Stimulated activated memory B cell treated with anti-CD40 and anti-IgM and Interleukin-4, amounts not matched to agents 10 μg/mL and 1 μg/mL and 100 μg/mL, for 72 hours (primary cell): ENCODE measurements at regions not wholly inside any gene's neighbourhood (a gene's known extent, or its start where the extent isn't known, plus 50 kb on each side); places are given as distances from the start of the nearest gene placed in this dataset.

Source experiments
- ATAC-seq: fragments of 150-1000 bp; cut with Tn5 transposase; 2 replicates; pipeline ENCODE4 v1.10.0; 2021
- H3K27ac Mint-ChIP-seq: one replicate; pipeline ENCODE4 v1.8.0; 2022; ENCODE audit warnings: mild to moderate bottlenecking, mixed read lengths
- H3K27me3 Mint-ChIP-seq: one replicate; pipeline ENCODE4 v1.8.0; 2022; ENCODE audit warnings: mixed read lengths
- H3K36me3 Mint-ChIP-seq: one replicate; pipeline ENCODE4 v1.8.0; 2022; ENCODE audit warnings: mixed read lengths
- H3K4me1 Mint-ChIP-seq: one replicate; pipeline ENCODE4 v1.8.0; 2022; ENCODE audit warnings: mixed read lengths
- H3K4me3 Mint-ChIP-seq: one replicate; pipeline ENCODE4 v1.8.0; 2022; ENCODE audit warnings: mild to moderate bottlenecking, moderate library complexity, mixed read lengths
- H3K9me3 Mint-ChIP-seq: one replicate; pipeline ENCODE4 v1.8.0; 2022; ENCODE audit warnings: mixed read lengths

GRCh38 chr9:73539881-73540390 lies 388.3 kb downstream of the ANXA1 start:
- no peaks in the 10 kb centered on the region for H3K9me3 Mint-ChIP-seq
- no peaks in the 10 kb centered on the region for H3K4me1 Mint-ChIP-seq
- no peak overlapping the region for H3K4me3 Mint-ChIP-seq
- no peak for ATAC-seq
- H3K36me3 Mint-ChIP-seq, result no peaks in the 10 kb centered on the region
- no peaks in the 10 kb centered on the region for H3K27me3 Mint-ChIP-seq
- H3K27ac Mint-ChIP-seq, result no peak overlapping the region

GRCh38 chr9:73541923-73542322 lies 390.3 kb downstream of the ANXA1 start:
- H3K4me3 Mint-ChIP-seq, result no peak overlapping the region
- no peaks in the 10 kb centered on the region for H3K36me3 Mint-ChIP-seq
- no peak overlapping the region for H3K27ac Mint-ChIP-seq
- H3K4me1 Mint-ChIP-seq, result no peaks in the 10 kb centered on the region
- peaks cover 3% of the 10 kb centered on the region for H3K9me3 Mint-ChIP-seq
- no peaks in the 10 kb centered on the region for H3K27me3 Mint-ChIP-seq
- ATAC-seq, result no peak

- no peak for ATAC-seq
- Mint-ChIP-seq H3K27me3 (no peaks in the 10 kb centered on the region), H3K4me1 (no peaks in the 10 kb centered on the region), H3K9me3 (peaks cover 3% of the 10 kb centered on the region), H3K27ac (no peak overlapping the region), H3K4me3 (no peak overlapping the region), H3K36me3 (no peaks in the 10 kb centered on the region)
Measured at GRCh38 chr9:73543727-73544126, 392.1 kb downstream of the ANXA1 start.

GRCh38 chr9:73548201-73548600 lies 396.5 kb downstream of the ANXA1 start:
- H3K27ac Mint-ChIP-seq, result no peak overlapping the region
- peaks cover 3% of the 10 kb centered on the region for H3K9me3 Mint-ChIP-seq
- ATAC-seq, result no peak
- no peak overlapping the region for H3K4me3 Mint-ChIP-seq
- H3K4me1 Mint-ChIP-seq, result no peaks in the 10 kb centered on the region
- no peaks in the 10 kb centered on the region for H3K36me3 Mint-ChIP-seq
- no peaks in the 10 kb centered on the region for H3K27me3 Mint-ChIP-seq

GRCh38 chr9:73549991-73550390 lies 398.3 kb downstream of the ANXA1 start:
- Mint-ChIP-seq H3K27me3 (no peaks in the 10 kb centered on the region), H3K4me3 (no peak overlapping the region), H3K27ac (no peak overlapping the region), H3K36me3 (no peaks in the 10 kb centered on the region), H3K4me1 (no peaks in the 10 kb centered on the region), H3K9me3 (peaks cover 3% of the 10 kb centered on the region)
- ATAC-seq, result no peak

- Mint-ChIP-seq H3K4me1 (no peaks in the 10 kb centered on the region), H3K27ac (no peak overlapping the region), H3K27me3 (no peaks in the 10 kb centered on the region), H3K9me3 (no peaks in the 10 kb centered on the region), H3K4me3 (no peak overlapping the region), H3K36me3 (no peaks in the 10 kb centered on the region)
- ATAC-seq, result no peak
Measured at GRCh38 chr9:73553295-73553694, 401.6 kb downstream of the ANXA1 start.

- ATAC-seq, result no peak
- no peaks in the 10 kb centered on the region for H3K36me3 Mint-ChIP-seq
- H3K27me3 Mint-ChIP-seq, result no peaks in the 10 kb centered on the region
- no peaks in the 10 kb centered on the region for H3K4me1 Mint-ChIP-seq
- peaks cover 4% of the 10 kb centered on the region for H3K9me3 Mint-ChIP-seq
- no peak overlapping the region for H3K27ac Mint-ChIP-seq
- H3K4me3 Mint-ChIP-seq, result no peak overlapping the region
Measured at GRCh38 chr9:73558471-73558870, 406.8 kb downstream of the ANXA1 start.

GRCh38 chr9:73565026-73565425 lies 413.4 kb downstream of the ANXA1 start:
- H3K27ac Mint-ChIP-seq, result no peak overlapping the region
- H3K36me3 Mint-ChIP-seq, result no peaks in the 10 kb centered on the region
- no peaks in the 10 kb centered on the region for H3K27me3 Mint-ChIP-seq
- H3K4me3 Mint-ChIP-seq, result no peak overlapping the region
- H3K4me1 Mint-ChIP-seq, result no peaks in the 10 kb centered on the region
- H3K9me3 Mint-ChIP-seq, result no peaks in the 10 kb centered on the region
- no peak for ATAC-seq

- no peaks in the 10 kb centered on the region for H3K27me3 Mint-ChIP-seq
- H3K27ac Mint-ChIP-seq, result no peak overlapping the region
- H3K36me3 Mint-ChIP-seq, result no peaks in the 10 kb centered on the region
- no peaks in the 10 kb centered on the region for H3K9me3 Mint-ChIP-seq
- no peaks in the 10 kb centered on the region for H3K4me1 Mint-ChIP-seq
- H3K4me3 Mint-ChIP-seq, result no peak overlapping the region
- ATAC-seq, result no peak
Measured at GRCh38 chr9:73565833-73566465, 414.3 kb downstream of the ANXA1 start.

- H3K36me3 Mint-ChIP-seq, result no peaks in the 10 kb centered on the region
- ATAC-seq, result no peak
- no peaks in the 10 kb centered on the region for H3K9me3 Mint-ChIP-seq
- H3K4me1 Mint-ChIP-seq, result no peaks in the 10 kb centered on the region
- no peaks in the 10 kb centered on the region for H3K27me3 Mint-ChIP-seq
- H3K4me3 Mint-ChIP-seq, result no peak overlapping the region
- no peak overlapping the region for H3K27ac Mint-ChIP-seq
Measured at GRCh38 chr9:73566627-73567026, 415.0 kb downstream of the ANXA1 start.

GRCh38 chr9:73573235-73573634 lies 421.6 kb downstream of the ANXA1 start:
- no peaks in the 10 kb centered on the region for H3K36me3 Mint-ChIP-seq
- H3K27ac Mint-ChIP-seq, result no peak overlapping the region
- no peak overlapping the region for H3K4me3 Mint-ChIP-seq
- ATAC-seq, result no peak
- H3K9me3 Mint-ChIP-seq, result no peaks in the 10 kb centered on the region
- no peaks in the 10 kb centered on the region for H3K4me1 Mint-ChIP-seq
- H3K27me3 Mint-ChIP-seq, result no peaks in the 10 kb centered on the region

- H3K27me3 Mint-ChIP-seq, result no peaks in the 10 kb centered on the region
- no peak for ATAC-seq
- no peak overlapping the region for H3K4me3 Mint-ChIP-seq
- H3K27ac Mint-ChIP-seq, result no peak overlapping the region
- H3K4me1 Mint-ChIP-seq, result no peaks in the 10 kb centered on the region
- no peaks in the 10 kb centered on the region for H3K36me3 Mint-ChIP-seq
- H3K9me3 Mint-ChIP-seq, result no peaks in the 10 kb centered on the region
Measured at GRCh38 chr9:73575101-73576060, 423.7 kb downstream of the ANXA1 start.

- Mint-ChIP-seq H3K27ac (no peak overlapping the region), H3K27me3 (no peaks in the 10 kb centered on the region), H3K4me1 (no peaks in the 10 kb centered on the region), H3K4me3 (no peak overlapping the region), H3K36me3 (no peaks in the 10 kb centered on the region), H3K9me3 (no peaks in the 10 kb centered on the region)
- ATAC-seq, result no peak
Measured at GRCh38 chr9:73577848-73578247, 426.2 kb downstream of the ANXA1 start.

GRCh38 chr9:73579823-73580222 lies 428.2 kb downstream of the ANXA1 start:
- no peak overlapping the region for H3K4me3 Mint-ChIP-seq
- ATAC-seq, result no peak
- no peaks in the 10 kb centered on the region for H3K9me3 Mint-ChIP-seq
- no peaks in the 10 kb centered on the region for H3K27me3 Mint-ChIP-seq
- H3K36me3 Mint-ChIP-seq, result no peaks in the 10 kb centered on the region
- H3K4me1 Mint-ChIP-seq, result no peaks in the 10 kb centered on the region
- no peak overlapping the region for H3K27ac Mint-ChIP-seq

- Mint-ChIP-seq H3K4me3 (no peak overlapping the region), H3K27me3 (no peaks in the 10 kb centered on the region), H3K9me3 (no peaks in the 10 kb centered on the region), H3K36me3 (no peaks in the 10 kb centered on the region), H3K27ac (no peak overlapping the region), H3K4me1 (no peaks in the 10 kb centered on the region)
- no peak for ATAC-seq
Measured at GRCh38 chr9:73583576-73583975, 431.9 kb downstream of the ANXA1 start.

- ATAC-seq, result no peak
- Mint-ChIP-seq H3K27ac (no peak overlapping the region), H3K9me3 (peaks cover 5% of the 10 kb centered on the region), H3K4me1 (no peaks in the 10 kb centered on the region), H3K27me3 (no peaks in the 10 kb centered on the region), H3K36me3 (no peaks in the 10 kb centered on the region), H3K4me3 (no peak overlapping the region)
Measured at GRCh38 chr9:73595036-73595545, 443.4 kb downstream of the ANXA1 start.
